ENCODE measurements at regions not wholly inside any gene's neighbourhood (a gene's known extent, or its start where the extent isn't known, plus 50 kb on each side); places are given as distances from the start of the nearest gene placed in this dataset.

- TF ChIP-seq, protein P1, sequence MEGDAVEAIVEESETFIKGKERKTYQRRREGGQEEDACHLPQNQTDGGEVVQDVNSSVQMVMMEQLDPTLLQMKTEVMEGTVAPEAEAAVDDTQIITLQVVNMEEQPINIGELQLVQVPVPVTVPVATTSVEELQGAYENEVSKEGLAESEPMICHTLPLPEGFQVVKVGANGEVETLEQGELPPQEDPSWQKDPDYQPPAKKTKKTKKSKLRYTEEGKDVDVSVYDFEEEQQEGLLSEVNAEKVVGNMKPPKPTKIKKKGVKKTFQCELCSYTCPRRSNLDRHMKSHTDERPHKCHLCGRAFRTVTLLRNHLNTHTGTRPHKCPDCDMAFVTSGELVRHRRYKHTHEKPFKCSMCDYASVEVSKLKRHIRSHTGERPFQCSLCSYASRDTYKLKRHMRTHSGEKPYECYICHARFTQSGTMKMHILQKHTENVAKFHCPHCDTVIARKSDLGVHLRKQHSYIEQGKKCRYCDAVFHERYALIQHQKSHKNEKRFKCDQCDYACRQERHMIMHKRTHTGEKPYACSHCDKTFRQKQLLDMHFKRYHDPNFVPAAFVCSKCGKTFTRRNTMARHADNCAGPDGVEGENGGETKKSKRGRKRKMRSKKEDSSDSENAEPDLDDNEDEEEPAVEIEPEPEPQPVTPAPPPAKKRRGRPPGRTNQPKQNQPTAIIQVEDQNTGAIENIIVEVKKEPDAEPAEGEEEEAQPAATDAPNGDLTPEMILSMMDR (IDR thresholded peaks at IDR 0.05), result no peak
- TF ChIP-seq EZH2 (IDR thresholded peaks at IDR 0.05), result no peak
Measured at GRCh38 chr15:70294731-70295305, 197.1 kb upstream of the TLE3 start.
